Caco-2 (cell line): ENCODE measurements at regions not wholly inside any gene's neighbourhood (a gene's known extent, or its start where the extent isn't known, plus 50 kb on each side); places are given as distances from the start of the nearest gene placed in this dataset.

Experiments used
- BruUV-seq: library from RNA; stranded (reverse); fragments of 400-500 nt; replicated peaks from 2 replicates; lab custom pipeline; 2021; lab: Mats Ljungman, UMichigan
- CTCF ChIA-PET: fragments of 300-600 bp; sonication (Branson Sonifier 250); formaldehyde crosslinking; loops from one replicate; lab custom pipeline; 2022; ENCODE audit warnings: antibody characterized with exemption; lab: Charles Lee
- POLR2A ChIA-PET: fragments of 300-600 bp; sonication (Branson Sonifier 250); formaldehyde crosslinking; loops from one replicate; lab custom pipeline; 2022; ENCODE audit warnings: antibody characterized with exemption; lab: Charles Lee
- DNase-seq, 2 experiments: peaks; one replicate each; pipeline versions ENCODE4 v3.0.0 to v3.0.0-alpha.2; 2020 to 2022
- H3K27me3 ChIP-seq: replicated peaks from 2 replicates; pipeline ENCODE4 v1.6.0; 2011; ENCODE audit warnings: low read length; ENCODE audit not compliant: control insufficient read depth, insufficient read depth
- H3K36me3 ChIP-seq: 2 replicates; pipeline ENCODE4 v1.5.1; 2011; ENCODE audit warnings: low read length; ENCODE audit not compliant: control insufficient read depth, insufficient read depth
- H3K4me1 ChIP-seq: fragments of 250-450 bp; sonication (Bioruptor Pico); 2 replicates; pipeline ENCODE4 v1.5.1; 2020; ENCODE audit warnings: mild to moderate bottlenecking
- H3K4me3 ChIP-seq: 2 replicates; pipeline ENCODE4 v1.5.1; 2011; ENCODE audit warnings: low read depth, mild to moderate bottlenecking, control low read depth, low read length
- H3K9me3 ChIP-seq: fragments of 250-450 bp; sonication (Bioruptor Pico); 2 replicates; pipeline ENCODE4 v1.5.1; 2020; ENCODE audit warnings: mild to moderate bottlenecking, moderate library complexity
- H3K27ac Mint-ChIP-seq: one replicate; pipeline ENCODE4 v1.8.0; 2022; ENCODE audit warnings: mixed read lengths; ENCODE audit not compliant: unreplicated experiment
- H3K27me3 Mint-ChIP-seq: one replicate; pipeline ENCODE4 v1.8.0; 2022; ENCODE audit warnings: mixed read lengths; ENCODE audit not compliant: insufficient read depth, unreplicated experiment
- H3K36me3 Mint-ChIP-seq: one replicate; pipeline ENCODE4 v1.8.0; 2022; ENCODE audit warnings: mild to moderate bottlenecking, mixed read lengths; ENCODE audit not compliant: insufficient read depth, unreplicated experiment
- H3K4me1 Mint-ChIP-seq: one replicate; pipeline ENCODE4 v1.8.0; 2022; ENCODE audit warnings: low read depth, mixed read lengths; ENCODE audit not compliant: unreplicated experiment
- H3K4me3 Mint-ChIP-seq: one replicate; pipeline ENCODE4 v1.8.0; 2022; ENCODE audit warnings: mild to moderate bottlenecking, moderate library complexity, mixed read lengths; ENCODE audit not compliant: unreplicated experiment
- H3K9me3 Mint-ChIP-seq: one replicate; pipeline ENCODE4 v1.8.0; 2022; ENCODE audit warnings: mixed read lengths; ENCODE audit not compliant: unreplicated experiment
- CTCF ChIP-seq, 2 experiments: fragments of 200-600 bp in 1 of 2; IDR thresholded peaks; 1 replicate in 1 of 2; 2 replicates in 1 of 2; pipeline versions ENCODE4 v1.5.1 to v1.8.0; 2011 to 2022; ENCODE audit warnings: antibody characterized with exemption in 1 of 2, control low read depth in 1 of 2, inconsistent platforms in 1 of 2, low read depth in 1 of 2, low read length in 1 of 2, mild to moderate bottlenecking in 1 of 2, moderate library complexity in 1 of 2; ENCODE audit not compliant: insufficient read depth in 1 of 2, severe bottlenecking in 1 of 2, unreplicated experiment in 1 of 2
- intact Hi-C: fragments of 100-400 bp; cut with micrococcal nuclease; formaldehyde crosslinking; loops from one replicate; pipeline ENCODE4 v1.10.0; 2022; ENCODE audit not compliant: unreplicated experiment

DNA sequence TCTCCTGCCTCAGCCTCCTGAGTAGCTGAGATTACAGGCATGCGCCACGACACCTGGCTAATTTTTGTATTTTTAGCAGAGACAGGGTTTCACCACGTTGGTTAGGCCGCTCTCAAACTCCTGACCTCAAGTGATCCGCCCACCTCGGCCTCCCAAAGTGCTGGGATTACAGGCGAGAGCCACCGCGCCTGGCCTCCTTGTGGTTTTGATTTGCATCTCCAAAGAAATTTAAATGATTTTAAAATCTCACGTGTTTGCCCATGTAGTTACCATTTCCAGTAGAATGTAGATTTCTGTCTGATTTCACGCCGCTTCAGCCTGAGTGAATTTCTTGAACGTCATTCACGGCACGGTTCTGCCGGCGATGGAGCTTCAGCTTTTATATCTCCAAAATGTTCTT is 55.8 kb downstream of the IGF2 start:
- Mint-ChIP-seq H3K27ac (no peak overlapping the region), H3K9me3 (peaks cover 22% of the 10 kb centered on the region), H3K4me1 (no peaks in the 10 kb centered on the region), H3K27me3 (peaks cover 8% of the 10 kb centered on the region), H3K4me3 (no peak overlapping the region), H3K36me3 (no peaks in the 10 kb centered on the region)
- Histone ChIP-seq H3K9me3 (peaks cover 8% of the 10 kb centered on the region; the same call in 1 of the 2 replicates), H3K27me3 (no peaks in the 10 kb centered on the region), H3K36me3 (no peaks in the 10 kb centered on the region), H3K4me3 (no peak overlapping the region), H3K4me1 (no peaks in the 10 kb centered on the region)
- no peak for DNase-seq
- ChIA-PET POLR2A (no interaction called here), CTCF (no interaction called here)
- intact Hi-C loops, result no loop called here
- no TSS peak for BruUV-seq
- no peak for TF ChIP-seq CTCF (IDR thresholded peaks at IDR 0.05; ENCODE audit: insufficient read depth in 1 of 2, low read depth in 1 of 2, low read length in 1 of 2, severe bottlenecking in 1 of 2, unreplicated experiment in 1 of 2)

GRCh38 chr11:2077061-2077802 is 62.0 kb downstream of the IGF2 start:
- no peaks in the 10 kb centered on the region for H3K27me3 ChIP-seq
- no peaks in the 10 kb centered on the region for H3K36me3 ChIP-seq
- DNase-seq, result no peak
- Mint-ChIP-seq H3K4me1 (peaks cover 7% of the 10 kb centered on the region), H3K27me3 (peaks cover 2% of the 10 kb centered on the region), H3K36me3 (no peaks in the 10 kb centered on the region), H3K9me3 (no peaks in the 10 kb centered on the region), H3K4me3 (no peak overlapping the region), H3K27ac (no peak overlapping the region)
- no peak overlapping the region for H3K4me3 ChIP-seq
- intact Hi-C loops, result no loop called here
- no peaks in the 10 kb centered on the region for H3K4me1 ChIP-seq
- POLR2A ChIA-PET, result no interaction called here
- CTCF ChIA-PET, result no interaction called here
- H3K9me3 ChIP-seq, result no peaks in the 10 kb centered on the region
- TF ChIP-seq CTCF (IDR thresholded peaks at IDR 0.05; ENCODE audit: insufficient read depth in 1 of 2, low read depth in 1 of 2, low read length in 1 of 2, severe bottlenecking in 1 of 2, unreplicated experiment in 1 of 2), result no peak
- BruUV-seq, result no TSS peak

GRCh38 chr11:2076441-2076840 is 62.7 kb downstream of the IGF2 start:
- DNase-seq, result no peak
- H3K4me3 Mint-ChIP-seq, result no peak overlapping the region
- H3K36me3 Mint-ChIP-seq, result no peaks in the 10 kb centered on the region
- Histone ChIP-seq H3K9me3 (no peaks in the 10 kb centered on the region), H3K36me3 (no peaks in the 10 kb centered on the region), H3K4me1 (no peaks in the 10 kb centered on the region), H3K4me3 (no peak overlapping the region), H3K27me3 (no peaks in the 10 kb centered on the region; the same call in 1 of the 2 replicates)
- ChIA-PET POLR2A (no interaction called here), CTCF (no interaction called here)
- TF ChIP-seq CTCF (IDR thresholded peaks at IDR 0.05; ENCODE audit: insufficient read depth in 1 of 2, low read depth in 1 of 2, low read length in 1 of 2, severe bottlenecking in 1 of 2, unreplicated experiment in 1 of 2), result no peak
- H3K4me1 Mint-ChIP-seq, result peaks cover 7% of the 10 kb centered on the region
- no peak overlapping the region for H3K27ac Mint-ChIP-seq
- no peaks in the 10 kb centered on the region for H3K9me3 Mint-ChIP-seq
- intact Hi-C loops, result no loop called here
- peaks cover 7% of the 10 kb centered on the region for H3K27me3 Mint-ChIP-seq
- no TSS peak for BruUV-seq
